Stomach (tissue), 8 donors: ENCODE measurements at regions not wholly inside any gene's neighbourhood (a gene's known extent, or its start where the extent isn't known, plus 50 kb on each side); places are given as distances from the start of the nearest gene placed in this dataset.

Experiments
- DNase-seq, 2 donors: peaks; one replicate each; pipeline versions ENCODE4 v3.0.0 to v3.0.0-alpha.2; 2013 to 2019
- H3K27ac ChIP-seq, 5 donors: fragments of 200-600 bp in 4 of 5; sonication (generic) in 4 of 5; one replicate each; pipeline ENCODE4 v1.5.1; 2013 to 2019; ENCODE audit warnings: mild to moderate bottlenecking in 1 of 5, moderate library complexity in 1 of 5
- H3K27me3 ChIP-seq, 3 donors: fragments of 200-600 bp; sonication (generic); one replicate each; pipeline ENCODE4 v1.5.1; 2017 to 2019; ENCODE audit warnings: mixed run types in 1 of 3
- H3K36me3 ChIP-seq, 4 donors: fragments of 200-600 bp; sonication (generic); 1 replicate in 3 of 4; 2 replicates in 1 of 4; pipeline ENCODE4 v1.5.1; 2016 to 2019
- H3K4me1 ChIP-seq, 4 donors: fragments of 200-600 bp; sonication (generic); one replicate each; pipeline ENCODE4 v1.5.1; 2016 to 2019
- H3K4me3 ChIP-seq, 4 donors: fragments of 200-600 bp; sonication (generic) in 3 of 4; one replicate each; pipeline ENCODE4 v1.5.1; 2016 to 2019; ENCODE audit warnings: mild to moderate bottlenecking in 1 of 4
- H3K9me3 ChIP-seq, 4 donors: fragments of 200-600 bp; sonication (generic); one replicate each; pipeline ENCODE4 v1.5.1; 2016 to 2019
- CTCF ChIP-seq, 7 experiments: fragments of 450-650 bp in 4 of 7; fragments of 200-600 bp in 3 of 7; sonication (generic) in 3 of 7; IDR thresholded peaks; one replicate each; pipeline ENCODE4 v1.5.1; 2016 to 2019; ENCODE audit warnings: antibody characterized with exemption in 7 of 7, control low read depth in 2 of 7, mild to moderate bottlenecking in 1 of 7
- EP300 ChIP-seq: sonication (generic); formaldehyde crosslinking; IDR thresholded peaks from one replicate; pipeline ENCODE4 v1.6.1; 2017; ENCODE audit warnings: antibody characterized with exemption
- POLR2A ChIP-seq, 4 donors: fragments of 450-650 bp; IDR thresholded peaks; one replicate each; pipeline ENCODE4 v1.6.1; 2016; ENCODE audit warnings: antibody characterized with exemption in 4 of 4, control low read depth in 2 of 4, mild to moderate bottlenecking in 1 of 4, moderate library complexity in 1 of 4
- POLR2AphosphoS5 ChIP-seq, 3 donors: sonication (generic); formaldehyde crosslinking; IDR thresholded peaks; one replicate each; pipeline ENCODE4 v1.6.1; 2016; ENCODE audit warnings: antibody characterized with exemption in 3 of 3
- WGBS, 5 donors: extraction: QIAGEN DNeasy Blood & Tissue Kit in 3 of 5; methylation state at CpG; one replicate each; pipeline versions ENCODE4 v1.1.5 to v1.1.7; 2013 to 2018; 5-methylcytosine and 5-hydroxymethylcytosine counted together
- intact Hi-C: fragments of 100-400 bp; cut with DNase I; formaldehyde crosslinking; loops from one replicate; pipeline ENCODE4 v1.15.1; 2023; ENCODE audit warnings: low total_unique reads
- donor health status: healthy with polysubstance abuse.
- donor health status: Bipolar disorder and iron deficiency.
- donor health status: healthy.

DNA sequence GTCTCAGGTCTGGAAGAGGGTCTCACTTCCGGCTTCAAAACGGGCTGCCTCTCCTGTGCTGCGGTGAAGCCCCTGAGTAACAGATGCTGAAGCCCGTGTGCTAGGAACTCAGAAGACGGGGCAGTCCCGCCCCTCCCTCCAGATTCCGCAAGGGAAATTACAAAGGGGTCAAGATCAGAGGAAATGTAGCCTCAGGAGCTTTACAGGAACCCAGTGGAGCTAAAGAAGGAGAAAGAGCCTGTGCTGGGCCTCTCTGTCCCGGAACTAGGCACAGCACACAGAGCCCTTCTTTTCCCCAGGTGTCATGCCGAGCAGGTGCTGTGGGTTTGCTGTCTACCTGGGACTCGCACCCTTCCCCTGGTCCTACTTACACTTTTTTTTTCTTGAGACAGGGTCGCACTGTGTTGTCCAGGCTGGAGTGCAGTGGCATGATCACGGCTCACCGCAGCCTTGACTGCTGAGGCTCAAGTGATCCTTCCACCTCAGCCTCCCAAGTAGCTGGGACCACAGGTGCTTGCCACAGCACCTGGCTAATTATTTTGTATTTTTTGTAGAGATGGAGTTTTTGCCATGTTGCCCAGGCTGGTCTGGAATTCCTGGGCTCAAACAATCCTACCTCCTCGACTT lies 72.7 kb upstream of the MAP4K4 start:
- WGBS, 5 donors, result 82 to 94% (median 89%) methylated on average over 14 of the region's 14 CpGs
- no peak for TF ChIP-seq EP300
- no peak for TF ChIP-seq POLR2AphosphoS5 (IDR thresholded peaks at IDR 0.05)
- TF ChIP-seq POLR2A (IDR thresholded peaks at IDR 0.05), result no peak
- no peak for TF ChIP-seq CTCF (IDR thresholded peaks at IDR 0.05)
- Histone ChIP-seq H3K4me1 (peaks cover 0 to 7% (median 2%) of the 10 kb centered on the region in 4 donors), H3K9me3 (no peaks in the 10 kb centered on the region), H3K4me3 (no peak overlapping the region), H3K36me3 (no peaks in the 10 kb centered on the region), H3K27ac (no peak overlapping the region), H3K27me3 (no peaks in the 10 kb centered on the region)
- no peak for DNase-seq
- intact Hi-C loops, result no loop called here

GRCh38 chr2:101623031-101623521 lies 74.4 kb upstream of the MAP4K4 start:
- no peaks in the 10 kb centered on the region for H3K9me3 ChIP-seq
- no peaks in the 10 kb centered on the region for H3K36me3 ChIP-seq
- peaks cover 0 to 24% (median 13%) of the 10 kb centered on the region in 4 donors for H3K4me1 ChIP-seq
- H3K27me3 ChIP-seq, result no peaks in the 10 kb centered on the region
- DNase-seq, result peak in 1 of 2 donors; percentile 39
- WGBS, 5 donors, result 65 to 77% (median 69%) methylated on average over 5 of the region's 5 CpGs
- intact Hi-C loops, result no loop called here
- H3K4me3 ChIP-seq, result no peak overlapping the region
- TF ChIP-seq EP300, result no peak
- no peak for TF ChIP-seq POLR2A (IDR thresholded peaks at IDR 0.05)
- H3K27ac ChIP-seq, result no peak overlapping the region

DNA sequence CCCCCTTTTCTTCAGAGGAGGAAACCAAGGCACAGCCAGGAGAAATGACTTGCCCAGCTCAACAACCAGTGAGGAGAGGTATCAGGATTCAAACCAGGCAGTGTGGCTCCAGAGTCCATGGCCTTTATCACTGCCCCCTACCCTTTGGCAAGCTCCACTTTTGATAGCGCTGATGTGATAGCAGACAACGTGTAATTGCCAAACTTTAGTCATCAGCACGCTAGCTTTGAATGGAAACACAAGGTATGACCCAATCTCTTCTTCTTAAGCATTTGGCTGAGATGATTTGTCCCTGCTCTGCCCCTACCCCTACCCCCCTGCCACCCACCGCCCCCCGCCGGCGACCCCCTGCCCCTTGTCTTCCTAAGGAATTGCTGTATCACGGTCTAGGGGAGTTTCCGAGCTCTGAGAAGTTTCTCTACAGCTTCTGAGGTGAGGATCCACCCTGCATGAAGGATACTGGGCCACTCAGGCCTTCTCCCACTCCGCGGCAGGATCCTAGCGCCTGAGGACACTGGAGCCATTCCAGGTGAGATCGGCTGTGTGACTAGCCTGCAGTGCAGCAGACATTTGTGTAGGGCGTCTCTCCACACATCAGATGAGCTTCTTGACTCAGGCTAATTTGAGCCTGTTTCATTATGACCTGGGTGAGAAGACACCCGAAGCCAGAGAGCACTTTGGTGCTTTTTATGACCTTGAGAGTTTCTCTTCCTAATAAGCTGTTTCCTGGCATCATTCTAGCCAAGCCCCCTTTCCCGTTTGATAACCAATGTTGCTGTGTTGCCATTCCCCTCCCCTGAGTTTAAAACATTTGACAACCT lies 75.1 kb upstream of the MAP4K4 start:
- H3K27ac ChIP-seq, result no peak overlapping the region
- no peaks in the 10 kb centered on the region for H3K36me3 ChIP-seq
- intact Hi-C loops, result no loop called here
- no peaks in the 10 kb centered on the region for H3K9me3 ChIP-seq
- no peak overlapping the region for H3K4me3 ChIP-seq
- no peak for DNase-seq
- 67 to 82% (median 74%) methylated on average over 12 to 16 of the region's 16 CpGs for WGBS, 5 donors
- H3K27me3 ChIP-seq, result no peaks in the 10 kb centered on the region
- TF ChIP-seq POLR2A (IDR thresholded peaks at IDR 0.05) (no peak), EP300 (no peak), CTCF (IDR thresholded peaks at IDR 0.05) (no peak), POLR2AphosphoS5 (IDR thresholded peaks at IDR 0.05) (no peak)
- H3K4me1 ChIP-seq, result peaks cover 0 to 24% (median 13%) of the 10 kb centered on the region in 4 donors

DNA sequence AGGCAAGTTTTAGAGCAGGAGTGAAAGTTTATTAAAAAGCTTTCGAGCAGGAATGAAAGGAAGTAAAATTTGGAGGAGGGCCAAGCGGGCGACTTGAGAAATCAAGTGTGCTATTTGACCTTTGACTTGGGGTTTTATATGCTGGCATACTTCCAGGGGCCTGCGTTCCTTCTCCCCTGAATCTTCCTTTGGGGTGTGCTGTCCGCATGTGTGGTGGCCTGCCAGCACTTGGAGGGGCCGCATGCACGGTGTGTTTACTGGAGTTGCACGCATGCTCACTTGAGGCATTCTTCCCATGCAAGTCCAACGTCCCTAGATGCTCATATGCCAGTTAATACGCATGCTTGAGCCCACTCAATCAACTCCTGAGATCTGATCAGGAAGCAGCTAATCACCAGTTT lies 78.3 kb upstream of the MAP4K4 start:
- no peak for TF ChIP-seq EP300
- no peak for TF ChIP-seq CTCF (IDR thresholded peaks at IDR 0.05)
- no peak for TF ChIP-seq POLR2A (IDR thresholded peaks at IDR 0.05)
- intact Hi-C loops, result no loop called here
- peak; percentile 40 to 69 for DNase-seq
- 17 to 40% (median 33%) methylated on average over 10 of the region's 10 CpGs for WGBS, 5 donors
- peak overlapping the region in 2 of 4 donors; percentile 4 for H3K4me3 ChIP-seq
- H3K9me3 ChIP-seq, result no peaks in the 10 kb centered on the region
- no peaks in the 10 kb centered on the region for H3K27me3 ChIP-seq
- peaks cover 0 to 30% (median 13%) of the 10 kb centered on the region in 4 donors for H3K4me1 ChIP-seq
- H3K27ac ChIP-seq, result no peak overlapping the region
- H3K36me3 ChIP-seq, result no peaks in the 10 kb centered on the region
